ENCODE measurements at regions not wholly inside any gene's neighbourhood (a gene's known extent, or its start where the extent isn't known, plus 50 kb on each side); places are given as distances from the start of the nearest gene placed in this dataset.
"Not testable (repeated sequence)": the region's sequence is repeated elsewhere in the genome, so short reads cannot be mapped to it uniquely, and the experiment has no call there.

- not testable (repeated sequence) for TF ChIP-seq CTCF (IDR thresholded peaks at IDR 0.05; ENCODE audit: extremely low read depth in 1 of 2, insufficient read depth in 1 of 2, low read depth in 1 of 2, low read length in 2 of 2); FOS (IDR thresholded peaks at IDR 0.05; ENCODE audit: borderline replicate concordance, insufficient read depth, low read length); JUN (IDR thresholded peaks at IDR 0.05; ENCODE audit: borderline replicate concordance, insufficient read depth, insufficient read length, low read depth)
Observed at GRCh38 chr22:25480868-25481267, 83.6 kb upstream of the GRK3 start.
